Uterus (tissue), 3 donors: ENCODE measurements at regions not wholly inside any gene's neighbourhood (a gene's known extent, or its start where the extent isn't known, plus 50 kb on each side); places are given as distances from the start of the nearest gene placed in this dataset.

ENCODE experiments used
- DNase-seq, 2 donors: peaks; one replicate each; pipeline ENCODE4 v3.0.0-alpha.2; 2019 to 2020
- H3K27ac ChIP-seq, 2 donors: fragments of 200-600 bp; sonication (generic); 1 replicate in 1 of 2; 2 replicates in 1 of 2; pipeline ENCODE4 v1.5.1; 2016 to 2018
- H3K27me3 ChIP-seq, 2 donors: fragments of 200-600 bp; sonication (generic); one replicate each; pipeline ENCODE4 v1.5.1; 2018 to 2019; ENCODE audit warnings: control low read depth in 1 of 2
- H3K36me3 ChIP-seq, 2 donors: fragments of 200-600 bp; sonication (generic); one replicate each; pipeline ENCODE4 v1.5.1; 2019; ENCODE audit warnings: control low read depth in 1 of 2
- H3K4me1 ChIP-seq, 2 donors: fragments of 200-600 bp; sonication (generic); one replicate each; pipeline ENCODE4 v1.5.1; 2018 to 2019; ENCODE audit warnings: control low read depth in 1 of 2
- H3K4me3 ChIP-seq, 2 donors: fragments of 200-600 bp; sonication (generic); 1 replicate in 1 of 2; 2 replicates in 1 of 2; pipeline ENCODE4 v1.5.1; 2018 to 2019; ENCODE audit warnings: mild to moderate bottlenecking in 1 of 2
- H3K9me3 ChIP-seq, 2 donors: fragments of 200-600 bp; sonication (generic); one replicate each; pipeline ENCODE4 v1.5.1; 2019; ENCODE audit warnings: control low read depth in 1 of 2
- CTCF ChIP-seq, 4 experiments: fragments of 200-600 bp in 2 of 4; fragments of 450-650 bp in 2 of 4; sonication (generic) in 2 of 4; IDR thresholded peaks; one replicate each; pipeline ENCODE4 v1.5.1; 2016 to 2019; ENCODE audit warnings: antibody characterized with exemption in 4 of 4, mild to moderate bottlenecking in 2 of 4, moderate library complexity in 1 of 4
- POLR2A ChIP-seq, 2 donors: fragments of 450-650 bp; IDR thresholded peaks; one replicate each; pipeline ENCODE4 v1.6.1; 2016; ENCODE audit warnings: antibody characterized with exemption in 2 of 2, mild to moderate bottlenecking in 1 of 2, moderate library complexity in 1 of 2
- intact Hi-C: fragments of 100-400 bp; cut with DNase I; formaldehyde crosslinking; loops from one replicate; pipeline ENCODE4 v1.15.1; 2023; ENCODE audit warnings: low total_unique reads
- donor health status: DM: yes; HTN: yes; CAD: no.

- H3K36me3 ChIP-seq, result no peaks in the 10 kb centered on the region
- intact Hi-C loops, result no loop called here
- DNase-seq, result no peak
- H3K27ac ChIP-seq, result no peak overlapping the region
- no peaks in the 10 kb centered on the region for H3K9me3 ChIP-seq
- no peak for TF ChIP-seq CTCF (IDR thresholded peaks at IDR 0.05)
- TF ChIP-seq POLR2A (IDR thresholded peaks at IDR 0.05), result no peak
- no peak overlapping the region for H3K4me3 ChIP-seq
- no peaks in the 10 kb centered on the region for H3K27me3 ChIP-seq
- H3K4me1 ChIP-seq, result no peaks in the 10 kb centered on the region
Observed at GRCh38 chr4:31272331-31273061, 552.3 kb downstream of the PCDH7 start.

- intact Hi-C loops, result no loop called here
Observed at GRCh38 chr4:31275906-31276305, 555.7 kb downstream of the PCDH7 start.

GRCh38 chr4:31283679-31284078 lies 563.5 kb downstream of the PCDH7 start:
- no peaks in the 10 kb centered on the region for H3K27me3 ChIP-seq
- TF ChIP-seq CTCF (IDR thresholded peaks at IDR 0.05), result no peak
- no peak for TF ChIP-seq POLR2A (IDR thresholded peaks at IDR 0.05)
- no peaks in the 10 kb centered on the region for H3K36me3 ChIP-seq
- H3K4me3 ChIP-seq, result no peak overlapping the region
- H3K9me3 ChIP-seq, result no peaks in the 10 kb centered on the region
- no peaks in the 10 kb centered on the region for H3K4me1 ChIP-seq
- no peak for DNase-seq
- intact Hi-C loops, result no loop called here
- no peak overlapping the region for H3K27ac ChIP-seq

More at GRCh38 chr4:31275906-31276305, 555.7 kb downstream of the PCDH7 start:
- Histone ChIP-seq H3K4me3 (no peak overlapping the region), H3K27ac (no peak overlapping the region), H3K9me3 (no peaks in the 10 kb centered on the region), H3K36me3 (no peaks in the 10 kb centered on the region), H3K27me3 (no peaks in the 10 kb centered on the region), H3K4me1 (no peaks in the 10 kb centered on the region)
- DNase-seq, result no peak
- TF ChIP-seq CTCF (IDR thresholded peaks at IDR 0.05), result no peak
- TF ChIP-seq POLR2A (IDR thresholded peaks at IDR 0.05), result no peak

GRCh38 chr4:31290836-31291235 lies 570.7 kb downstream of the PCDH7 start:
- Histone ChIP-seq H3K27me3 (no peaks in the 10 kb centered on the region), H3K27ac (no peak overlapping the region), H3K9me3 (no peaks in the 10 kb centered on the region), H3K4me3 (no peak overlapping the region), H3K4me1 (no peaks in the 10 kb centered on the region), H3K36me3 (no peaks in the 10 kb centered on the region)
- TF ChIP-seq POLR2A (IDR thresholded peaks at IDR 0.05), result no peak
- no peak for DNase-seq
- intact Hi-C loops, result no loop called here

GRCh38 chr4:31291238-31291637 lies 571.1 kb downstream of the PCDH7 start:
- no peak overlapping the region for H3K4me3 ChIP-seq
- H3K27ac ChIP-seq, result no peak overlapping the region
- DNase-seq, result no peak
- no peaks in the 10 kb centered on the region for H3K9me3 ChIP-seq
- H3K27me3 ChIP-seq, result no peaks in the 10 kb centered on the region
- TF ChIP-seq CTCF (IDR thresholded peaks at IDR 0.05) (no peak), POLR2A (IDR thresholded peaks at IDR 0.05) (no peak)
- no peaks in the 10 kb centered on the region for H3K4me1 ChIP-seq
- H3K36me3 ChIP-seq, result no peaks in the 10 kb centered on the region
- intact Hi-C loops, result no loop called here
